HG03558 (cell line): ENCODE measurements at regions not wholly inside any gene's neighbourhood (a gene's known extent, or its start where the extent isn't known, plus 50 kb on each side); places are given as distances from the start of the nearest gene placed in this dataset.
"Not testable (repeated sequence)": the region's sequence is repeated elsewhere in the genome, so short reads cannot be mapped to it uniquely, and the experiment has no call there.

Experiments
- ATAC-seq: cut with Tn5 transposase; IDR thresholded peaks from one replicate; pipeline ENCODE4 v1.9.1; 2021; ENCODE audit warnings: moderate number of reproducible peaks; ENCODE audit not compliant: unreplicated experiment; ENCODE audit errors: extremely low read depth

- no peak for ATAC-seq
These were observed 61.1 kb downstream of the MAD2L1 start for GRCh38 chr4:120005527-120005926.

GRCh38 chr4:120005076-120005475 is 61.6 kb downstream of the MAD2L1 start:
- ATAC-seq = no peak

GRCh38 chr4:120004054-120004453 is 62.6 kb downstream of the MAD2L1 start:
- no peak for ATAC-seq

DNA sequence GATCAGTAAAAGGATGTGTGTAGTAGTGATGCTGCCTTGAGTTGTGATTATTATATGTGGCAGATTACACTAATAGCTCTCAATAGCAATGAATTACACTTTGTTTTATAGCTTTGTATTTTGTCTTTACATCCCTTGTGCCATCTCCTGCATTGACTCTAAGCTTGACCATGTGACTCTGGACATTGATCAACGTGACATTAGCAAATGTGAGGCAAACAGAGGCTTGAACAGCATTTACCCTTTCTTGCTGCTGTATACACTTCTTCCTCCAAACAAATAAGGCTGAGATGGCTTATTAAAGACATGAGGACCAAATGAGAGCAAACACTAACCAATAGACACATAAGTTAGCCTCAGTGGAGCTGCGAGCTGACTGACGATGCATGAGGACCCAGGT is 63.5 kb downstream of the MAD2L1 start:
- ATAC-seq = no peak

DNA sequence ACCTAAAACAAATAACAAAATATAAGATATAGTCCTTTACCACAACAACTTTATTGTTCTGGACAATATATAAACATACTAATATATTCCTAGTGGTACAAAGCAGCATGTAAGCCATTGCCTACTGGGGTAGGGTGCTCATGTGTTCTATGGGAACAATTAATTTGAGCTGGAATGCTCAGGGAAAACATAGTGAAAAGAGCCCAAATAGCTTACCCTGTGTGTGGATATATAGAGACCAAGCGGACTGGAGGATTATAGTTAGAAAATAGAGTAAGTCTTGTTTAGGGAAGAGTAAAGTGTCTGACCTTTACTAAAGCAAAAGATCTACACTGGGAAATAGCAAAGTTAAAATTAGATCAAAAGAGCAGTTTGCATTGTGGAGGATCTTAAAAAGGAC is 64.8 kb downstream of the MAD2L1 start:
- no peak for ATAC-seq

DNA sequence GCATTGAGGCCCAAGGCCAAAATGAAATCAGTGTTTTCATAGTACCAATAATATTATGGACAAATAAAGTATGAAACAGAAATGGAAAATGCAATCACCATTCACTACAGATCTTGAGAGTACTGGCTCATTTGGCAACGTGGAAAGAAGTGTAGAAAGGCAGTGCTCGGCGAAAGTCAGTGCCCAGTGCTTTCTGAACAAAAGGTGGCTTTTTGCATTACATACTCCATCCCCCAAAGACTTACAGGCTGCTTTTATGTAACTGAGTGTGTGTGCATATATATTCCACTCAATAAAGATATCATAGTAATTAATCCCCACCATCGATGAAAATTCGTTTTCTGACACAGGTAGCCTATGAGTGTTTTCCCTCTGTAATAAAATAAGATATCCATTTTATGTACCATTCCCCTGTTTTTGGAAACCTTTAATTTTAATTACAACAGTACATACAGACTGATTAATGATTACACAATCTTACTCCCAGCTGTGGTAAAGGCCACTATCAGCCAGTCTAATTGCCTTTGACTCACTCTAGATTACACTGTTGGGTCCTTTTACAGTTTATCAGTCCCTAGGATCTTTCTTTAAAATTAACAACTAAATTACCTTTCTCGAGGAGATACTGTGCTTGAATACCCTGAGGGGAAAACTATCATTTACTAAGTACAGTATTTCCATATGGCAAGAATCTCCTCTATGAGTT is 65.9 kb downstream of the MAD2L1 start:
- no peak for ATAC-seq

DNA sequence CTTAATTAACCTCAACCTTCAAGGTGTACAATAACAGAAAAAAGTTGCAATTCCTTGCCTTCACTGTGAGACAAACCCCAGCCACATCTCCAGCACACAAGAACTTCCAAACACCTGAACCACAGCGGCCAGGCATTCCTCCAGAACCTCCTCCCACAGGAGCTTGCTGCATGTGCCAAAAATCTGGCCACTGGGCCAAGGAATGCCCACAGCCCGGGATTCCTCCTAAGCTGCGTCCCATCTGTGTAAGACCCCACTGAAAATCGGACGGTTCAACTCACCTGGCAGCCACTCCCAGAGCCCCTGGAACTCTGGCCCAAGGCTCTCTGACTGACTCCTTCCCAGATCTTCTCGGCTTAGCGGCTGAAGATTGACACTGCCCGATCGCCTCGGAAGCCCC is 70.6 kb downstream of the MAD2L1 start:
- not testable (repeated sequence) for ATAC-seq

GRCh38 chr4:119984996-119985395 is 81.7 kb downstream of the MAD2L1 start:
- ATAC-seq = no peak

DNA sequence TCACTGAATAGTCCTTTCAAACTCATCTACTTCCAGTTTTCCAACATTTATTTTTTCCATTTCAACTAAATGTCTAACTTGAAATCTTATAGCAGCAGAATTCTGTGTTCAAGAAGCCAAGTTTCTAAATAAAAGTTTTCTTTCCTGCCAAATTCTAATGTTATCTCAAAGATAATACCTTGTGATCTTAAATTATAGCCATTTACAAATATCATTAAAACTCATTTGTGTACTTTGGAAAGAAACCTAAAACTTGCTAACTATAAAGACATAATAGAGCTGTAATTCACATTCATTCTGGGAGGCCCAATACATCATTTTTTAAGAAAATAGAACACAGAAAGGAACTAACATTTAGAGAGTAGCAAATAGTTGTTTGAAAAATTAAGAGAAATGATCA is 83.9 kb downstream of the MAD2L1 start:
- no peak for ATAC-seq

GRCh38 chr4:119980456-119980855 is 86.2 kb downstream of the MAD2L1 start:
- ATAC-seq = no peak

GRCh38 chr4:119977076-119977940 is 89.3 kb downstream of the MAD2L1 start:
- no peak for ATAC-seq

GRCh38 chr4:119971431-119972084 is 95.1 kb downstream of the MAD2L1 start:
- no peak for ATAC-seq

DNA sequence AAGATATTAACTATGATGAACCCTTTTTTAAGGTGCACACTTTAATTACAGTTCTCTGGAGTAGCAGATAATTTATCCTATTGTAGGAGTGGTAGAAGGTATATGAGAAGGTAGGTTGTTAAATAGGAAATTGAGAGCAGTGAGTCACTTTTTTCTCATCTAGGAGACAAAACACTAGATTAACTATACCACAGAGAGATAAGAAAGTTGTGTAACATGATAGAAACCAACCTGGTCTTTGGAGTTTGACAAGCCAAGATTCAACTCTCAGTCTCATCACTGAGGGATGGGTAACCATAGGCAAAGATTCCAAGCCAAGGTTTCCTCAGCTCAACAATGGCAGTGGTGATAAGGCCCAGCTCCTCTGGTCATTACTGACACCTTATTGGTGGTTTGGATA is 104.0 kb downstream of the MAD2L1 start:
- ATAC-seq = no peak

GRCh38 chr4:119958983-119959382 is 107.7 kb downstream of the MAD2L1 start:
- no peak for ATAC-seq

DNA sequence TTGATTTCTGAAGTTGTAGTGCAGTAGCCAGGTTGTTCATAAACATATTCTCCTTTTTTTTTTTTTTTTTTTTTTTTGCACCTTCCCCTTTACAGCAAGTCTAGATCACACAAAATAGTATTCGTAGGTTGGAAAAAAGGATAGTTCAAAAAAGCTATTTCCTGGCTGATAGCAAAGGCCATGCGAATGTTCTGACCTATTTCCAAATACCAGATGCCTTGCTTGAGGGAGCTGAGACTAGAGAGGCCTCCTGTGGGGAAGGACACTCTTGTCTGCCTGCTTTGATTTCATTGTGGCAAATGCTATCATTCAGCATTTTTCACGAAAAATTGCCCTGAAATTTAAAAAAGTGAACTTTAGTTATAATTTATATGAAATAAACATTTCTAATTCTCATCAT is 111.4 kb downstream of the MAD2L1 start:
- ATAC-seq = no peak

- ATAC-seq = not testable (repeated sequence)
These were observed 112.2 kb downstream of the MAD2L1 start for GRCh38 chr4:119954487-119954886.

- ATAC-seq = no peak
These were observed 120.3 kb downstream of the MAD2L1 start for GRCh38 chr4:119946359-119946758.

DNA sequence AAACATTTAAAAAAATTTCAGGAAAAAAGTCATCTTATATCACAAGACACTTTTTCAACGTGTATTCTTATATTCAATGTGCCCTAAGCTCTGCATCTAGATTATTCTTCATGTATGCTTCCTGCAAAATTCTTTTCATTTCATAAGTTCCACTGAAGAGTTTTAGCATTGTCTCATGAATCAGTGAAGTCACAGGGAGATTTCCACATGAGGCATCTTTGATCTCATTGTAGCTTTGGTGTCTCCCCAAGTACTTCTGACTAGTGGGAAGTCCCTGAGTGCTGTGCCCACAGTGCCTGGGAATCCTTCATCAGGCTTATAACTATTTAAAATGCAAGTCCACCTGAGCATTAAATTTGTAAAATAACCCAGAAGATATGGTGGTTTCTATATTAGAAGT is 123.8 kb downstream of the MAD2L1 start:
- ATAC-seq = no peak

DNA sequence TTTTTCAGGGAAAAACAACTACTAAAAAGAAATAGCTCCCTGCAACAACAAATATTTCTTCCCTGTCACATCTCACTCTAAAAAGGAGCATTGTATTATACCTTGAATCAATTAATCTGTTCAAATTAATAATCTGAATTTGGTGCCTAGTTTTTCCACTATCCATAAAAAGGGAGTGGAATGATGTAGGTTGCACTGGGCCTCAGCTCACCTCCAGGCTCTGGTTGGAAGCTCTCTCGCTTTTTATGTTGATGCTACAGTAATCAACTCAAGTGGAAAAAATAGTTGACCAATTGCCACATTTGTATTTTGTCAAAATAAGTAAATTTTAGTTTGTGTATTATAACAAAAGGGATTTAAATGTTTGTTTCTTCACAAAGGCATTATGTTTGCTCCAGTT is 126.1 kb downstream of the MAD2L1 start:
- no peak for ATAC-seq

DNA sequence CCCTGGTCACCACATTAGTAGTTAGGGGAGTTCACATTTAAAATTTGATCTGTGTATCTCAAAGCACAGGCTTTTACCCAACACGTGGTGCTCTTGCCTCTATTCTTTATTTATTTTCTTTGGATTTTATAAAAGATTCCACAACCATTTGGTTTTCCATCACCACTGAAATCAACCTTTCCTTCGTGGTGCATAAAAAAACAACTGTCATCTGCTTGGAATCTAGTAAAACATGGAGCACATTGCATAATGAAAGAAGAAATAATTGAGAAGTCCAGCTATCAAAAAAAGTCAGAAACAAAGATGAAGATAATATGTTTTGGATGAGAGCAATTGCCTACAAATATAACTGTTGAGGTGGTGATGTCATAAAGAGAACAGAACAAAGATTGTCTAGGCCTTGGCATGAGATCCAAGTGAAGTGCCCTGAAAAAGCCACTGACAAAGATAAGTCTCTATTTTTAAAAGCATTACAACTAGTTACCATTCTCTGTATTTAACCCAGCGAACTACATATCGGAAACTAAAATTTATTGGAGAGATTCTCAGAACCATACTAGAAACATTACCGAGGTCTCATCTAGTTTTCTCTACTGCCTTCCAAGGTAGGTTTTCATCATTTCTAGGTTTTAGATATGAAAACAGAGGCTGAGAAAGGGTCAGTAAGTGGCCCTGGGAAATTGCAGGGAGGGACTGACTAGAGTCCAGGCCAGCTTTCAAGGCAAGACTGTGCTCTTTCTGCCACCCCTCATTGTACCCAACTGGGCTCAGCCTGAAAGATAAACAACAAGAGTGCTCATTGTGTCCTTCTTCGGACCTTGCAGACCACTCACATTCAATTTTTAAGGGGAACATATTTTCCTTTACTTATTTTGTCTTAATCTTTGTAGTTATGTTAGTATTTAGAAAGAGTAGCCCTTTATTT is 127.3 kb downstream of the MAD2L1 start:
- no peak for ATAC-seq
